HCT116 (cell line): ENCODE measurements at regions not wholly inside any gene's neighbourhood (a gene's known extent, or its start where the extent isn't known, plus 50 kb on each side); places are given as distances from the start of the nearest gene placed in this dataset.

Experiments
- CBX3 ChIP-seq: IDR thresholded peaks from 2 replicates; pipeline ENCODE4 v1.6.1; 2012; ENCODE audit warnings: low read depth
- CEBPB ChIP-seq: IDR thresholded peaks from 2 replicates; pipeline ENCODE4 v1.6.1; 2012; ENCODE audit warnings: low read depth
- EZH2 ChIP-seq: fragments of 200-600 bp; sonication (generic); IDR thresholded peaks from 2 replicates; pipeline ENCODE4 v1.6.1; 2017; ENCODE audit warnings: antibody characterized with exemption, mixed run types
- JUND ChIP-seq: IDR thresholded peaks from 2 replicates; pipeline ENCODE4 v1.6.1; 2012
- POLR2AphosphoS5 ChIP-seq: IDR thresholded peaks from 2 replicates; pipeline ENCODE4 v1.6.1; 2011; ENCODE audit warnings: mild to moderate bottlenecking, low read depth, low read length, moderate library complexity
- RAD21 ChIP-seq: IDR thresholded peaks from 2 replicates; pipeline ENCODE4 v1.6.1; 2012; ENCODE audit warnings: low read depth, mild to moderate bottlenecking
- SIN3A ChIP-seq: IDR thresholded peaks from 2 replicates; pipeline ENCODE4 v1.6.1; 2012; ENCODE audit warnings: low read depth
- TF ChIP-seq, protein P1 (sequence below), 3 experiments: fragments of 200-600 bp in 1 of 3; sonication (generic) in 1 of 3; IDR thresholded peaks in 2 of 3; conservative IDR thresholded peaks in 1 of 3; 2 replicates each; pipeline ENCODE4 v1.5.1; 2012 to 2017; ENCODE audit warnings: low read depth in 2 of 3, low read length in 2 of 3, antibody characterized with exemption in 1 of 3, borderline replicate concordance in 1 of 3, control low read depth in 1 of 3, mild to moderate bottlenecking in 1 of 3, mixed read lengths in 1 of 3, mixed run types in 1 of 3, moderate library complexity in 1 of 3; ENCODE audit not compliant: insufficient read depth in 1 of 3

DNA sequence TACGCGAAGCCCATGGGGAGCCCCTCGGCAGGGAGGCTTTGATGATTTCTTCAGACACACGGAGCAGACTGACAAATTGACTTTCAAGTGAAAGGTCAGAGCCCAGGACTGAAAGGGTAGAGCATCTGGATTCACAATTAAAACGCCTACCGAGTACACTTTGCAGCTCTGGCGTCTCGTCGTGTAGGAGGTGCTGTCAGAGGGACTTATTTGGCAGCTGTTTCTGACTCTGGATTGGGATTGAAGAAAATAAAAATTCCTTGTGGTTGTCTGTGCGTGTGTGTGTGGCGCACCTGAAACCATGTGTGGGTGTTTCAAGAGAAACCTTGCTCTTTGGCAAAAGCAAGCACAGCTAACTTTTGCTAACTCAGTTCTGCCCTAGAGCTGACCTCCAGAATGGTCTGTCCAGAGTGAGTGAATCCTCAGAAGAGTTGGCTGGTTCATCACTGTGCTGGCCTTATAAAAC, 348.7 kb downstream of the HLX start:
- TF ChIP-seq CEBPB: no peak
- TF ChIP-seq POLR2AphosphoS5: no peak
- TF ChIP-seq JUND: no peak
- TF ChIP-seq EZH2: no peak
- TF ChIP-seq CBX3: no peak
- no peak for TF ChIP-seq RAD21
- no peak for TF ChIP-seq SIN3A
- TF ChIP-seq, protein P1, sequence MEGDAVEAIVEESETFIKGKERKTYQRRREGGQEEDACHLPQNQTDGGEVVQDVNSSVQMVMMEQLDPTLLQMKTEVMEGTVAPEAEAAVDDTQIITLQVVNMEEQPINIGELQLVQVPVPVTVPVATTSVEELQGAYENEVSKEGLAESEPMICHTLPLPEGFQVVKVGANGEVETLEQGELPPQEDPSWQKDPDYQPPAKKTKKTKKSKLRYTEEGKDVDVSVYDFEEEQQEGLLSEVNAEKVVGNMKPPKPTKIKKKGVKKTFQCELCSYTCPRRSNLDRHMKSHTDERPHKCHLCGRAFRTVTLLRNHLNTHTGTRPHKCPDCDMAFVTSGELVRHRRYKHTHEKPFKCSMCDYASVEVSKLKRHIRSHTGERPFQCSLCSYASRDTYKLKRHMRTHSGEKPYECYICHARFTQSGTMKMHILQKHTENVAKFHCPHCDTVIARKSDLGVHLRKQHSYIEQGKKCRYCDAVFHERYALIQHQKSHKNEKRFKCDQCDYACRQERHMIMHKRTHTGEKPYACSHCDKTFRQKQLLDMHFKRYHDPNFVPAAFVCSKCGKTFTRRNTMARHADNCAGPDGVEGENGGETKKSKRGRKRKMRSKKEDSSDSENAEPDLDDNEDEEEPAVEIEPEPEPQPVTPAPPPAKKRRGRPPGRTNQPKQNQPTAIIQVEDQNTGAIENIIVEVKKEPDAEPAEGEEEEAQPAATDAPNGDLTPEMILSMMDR (IDR thresholded peaks at IDR 0.05 in 2 of 3, conservative IDR thresholded peaks at IDR 0.05 in 1 of 3; ENCODE audit: borderline replicate concordance in 1 of 3, insufficient read depth in 1 of 3, low read depth in 2 of 3, low read length in 2 of 3): no peak
